ENCODE measurements at regions not wholly inside any gene's neighbourhood (a gene's known extent, or its start where the extent isn't known, plus 50 kb on each side); places are given as distances from the start of the nearest gene placed in this dataset.

- H3K9me3 ChIP-seq = no peaks in the 10 kb centered on the region
- H2AFZ ChIP-seq (ENCODE audit: low read depth) = no peak overlapping the region
- POLR2A ChIA-PET = no interaction called here
- no peaks in the 10 kb centered on the region for H3K36me3 ChIP-seq (replicated peaks in 1 of 2; ENCODE audit: control insufficient read depth in 1 of 2, insufficient read depth in 2 of 2, low read length in 1 of 2)
- no peak overlapping the region for H3K4me2 ChIP-seq
- H3K4me1 ChIP-seq (ENCODE audit: control insufficient read depth in 1 of 2, insufficient read depth in 2 of 2, low read depth in 1 of 2, low read length in 1 of 2) = peaks cover 25 to 51% of the 10 kb centered on the region in 2 experiments; a peak in 3 of 4 replicates
- WGBS (ENCODE audit: low lambda C conversion rate) = 79% methylated on average over 5 of the region's 7 CpGs
- CTCF ChIA-PET = interaction anchor here (0.8 to 1.9 kb wide), 5 partner anchors 10 to 104 kb away, joined by 3 to 7 read pairs (median 3); no protein-coding TSS in a partner anchor
- no peak overlapping the region for H3K4me3 ChIP-seq (ENCODE audit: low read depth in 2 of 2, low read length in 1 of 2)
- H3K27me3 ChIP-seq (ENCODE audit: insufficient read depth) = no peaks in the 10 kb centered on the region
- H3K79me2 ChIP-seq (ENCODE audit: insufficient read depth) = no peaks in the 10 kb centered on the region
- no peak overlapping the region for H3K9ac ChIP-seq
- H4K20me1 ChIP-seq (ENCODE audit: insufficient read depth) = no peaks in the 10 kb centered on the region
- no peaks in the 10 kb centered on the region for H3K9me2 ChIP-seq
- no peak for DNase-seq
- no peak for TF ChIP-seq POLR2AphosphoS5 (IDR thresholded peaks at IDR 0.05; ENCODE audit: low read depth, low read length)
- TF ChIP-seq TCF12 (IDR thresholded peaks at IDR 0.05) = no peak
- TF ChIP-seq TAF1 (IDR thresholded peaks at IDR 0.05; ENCODE audit: borderline replicate concordance, low read depth, low read length) = no peak
- TF ChIP-seq EP300 (IDR thresholded peaks at IDR 0.05; ENCODE audit: borderline replicate concordance in 1 of 2, low read depth in 1 of 2, low read length in 1 of 2) = no peak
- TF ChIP-seq, protein P1, sequence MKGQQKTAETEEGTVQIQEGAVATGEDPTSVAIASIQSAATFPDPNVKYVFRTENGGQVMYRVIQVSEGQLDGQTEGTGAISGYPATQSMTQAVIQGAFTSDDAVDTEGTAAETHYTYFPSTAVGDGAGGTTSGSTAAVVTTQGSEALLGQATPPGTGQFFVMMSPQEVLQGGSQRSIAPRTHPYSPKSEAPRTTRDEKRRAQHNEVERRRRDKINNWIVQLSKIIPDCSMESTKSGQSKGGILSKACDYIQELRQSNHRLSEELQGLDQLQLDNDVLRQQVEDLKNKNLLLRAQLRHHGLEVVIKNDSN (IDR thresholded peaks at IDR 0.05; ENCODE audit: borderline replicate concordance, low read depth) = no peak
- TF ChIP-seq EZH2phosphoT487 (IDR thresholded peaks at IDR 0.05; ENCODE audit: borderline replicate concordance, low read depth) = no peak
- TF ChIP-seq CHD2 (IDR thresholded peaks at IDR 0.05; ENCODE audit: low read length, partially characterized antibody) = no peak
- no peak for TF ChIP-seq SIN3A (IDR thresholded peaks at IDR 0.05; ENCODE audit: borderline replicate concordance, low read depth, low read length)
- TF ChIP-seq MXI1 (IDR thresholded peaks at IDR 0.05; ENCODE audit: low read depth, low read length) = no peak
- no peak for TF ChIP-seq RAD21 (IDR thresholded peaks at IDR 0.05; ENCODE audit: low read length)
- TF ChIP-seq, protein P2, sequence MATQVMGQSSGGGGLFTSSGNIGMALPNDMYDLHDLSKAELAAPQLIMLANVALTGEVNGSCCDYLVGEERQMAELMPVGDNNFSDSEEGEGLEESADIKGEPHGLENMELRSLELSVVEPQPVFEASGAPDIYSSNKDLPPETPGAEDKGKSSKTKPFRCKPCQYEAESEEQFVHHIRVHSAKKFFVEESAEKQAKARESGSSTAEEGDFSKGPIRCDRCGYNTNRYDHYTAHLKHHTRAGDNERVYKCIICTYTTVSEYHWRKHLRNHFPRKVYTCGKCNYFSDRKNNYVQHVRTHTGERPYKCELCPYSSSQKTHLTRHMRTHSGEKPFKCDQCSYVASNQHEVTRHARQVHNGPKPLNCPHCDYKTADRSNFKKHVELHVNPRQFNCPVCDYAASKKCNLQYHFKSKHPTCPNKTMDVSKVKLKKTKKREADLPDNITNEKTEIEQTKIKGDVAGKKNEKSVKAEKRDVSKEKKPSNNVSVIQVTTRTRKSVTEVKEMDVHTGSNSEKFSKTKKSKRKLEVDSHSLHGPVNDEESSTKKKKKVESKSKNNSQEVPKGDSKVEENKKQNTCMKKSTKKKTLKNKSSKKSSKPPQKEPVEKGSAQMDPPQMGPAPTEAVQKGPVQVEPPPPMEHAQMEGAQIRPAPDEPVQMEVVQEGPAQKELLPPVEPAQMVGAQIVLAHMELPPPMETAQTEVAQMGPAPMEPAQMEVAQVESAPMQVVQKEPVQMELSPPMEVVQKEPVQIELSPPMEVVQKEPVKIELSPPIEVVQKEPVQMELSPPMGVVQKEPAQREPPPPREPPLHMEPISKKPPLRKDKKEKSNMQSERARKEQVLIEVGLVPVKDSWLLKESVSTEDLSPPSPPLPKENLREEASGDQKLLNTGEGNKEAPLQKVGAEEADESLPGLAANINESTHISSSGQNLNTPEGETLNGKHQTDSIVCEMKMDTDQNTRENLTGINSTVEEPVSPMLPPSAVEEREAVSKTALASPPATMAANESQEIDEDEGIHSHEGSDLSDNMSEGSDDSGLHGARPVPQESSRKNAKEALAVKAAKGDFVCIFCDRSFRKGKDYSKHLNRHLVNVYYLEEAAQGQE (IDR thresholded peaks at IDR 0.05; ENCODE audit: low read depth, low read length) = no peak
- no peak for TF ChIP-seq ELF1 (IDR thresholded peaks at IDR 0.05)
- no peak for TF ChIP-seq MEF2A (IDR thresholded peaks at IDR 0.05; ENCODE audit: borderline replicate concordance, low read depth)
- TF ChIP-seq NFIC (IDR thresholded peaks at IDR 0.05; ENCODE audit: borderline replicate concordance) = no peak
- H3K27ac ChIP-seq (ENCODE audit: low read depth in 2 of 2, low read length in 1 of 2) = peak overlapping the region in 1 of 2 experiments; percentile 18; a peak in 1 of 4 replicates
- no peaks in the 10 kb centered on the region for H3F3A ChIP-seq (replicated peaks; ENCODE audit: insufficient read depth)
Measured at GRCh38 chr16:85512808-85513115, 100.4 kb upstream of the GSE1 start.

DNA sequence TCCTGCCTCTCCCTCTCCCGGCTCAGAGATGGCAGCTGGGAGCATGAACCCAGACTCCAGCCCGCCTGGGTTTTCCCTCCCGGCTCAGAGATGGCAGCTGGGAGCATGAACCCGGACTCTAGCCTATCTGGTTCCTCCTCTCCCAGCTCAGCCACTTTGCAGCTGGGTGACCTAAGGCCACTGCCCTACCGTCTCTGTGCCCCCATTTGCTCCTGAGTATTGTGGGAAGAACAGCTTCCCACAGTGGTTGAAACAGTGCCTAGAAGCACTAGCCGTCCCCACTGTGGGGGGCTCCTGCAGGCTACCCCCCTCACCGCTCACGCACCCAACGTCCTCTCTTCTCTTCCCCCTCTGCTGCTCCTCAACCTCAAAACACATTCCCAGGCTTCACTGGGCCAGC, 99.9 kb upstream of the GSE1 start:
- no peak overlapping the region for H3K4me2 ChIP-seq
- 93% methylated on average over 9 of the region's 9 CpGs for WGBS (ENCODE audit: low lambda C conversion rate)
- CTCF ChIA-PET = interaction anchor here (0.8 to 3.3 kb wide), 7 partner anchors 11 to 103 kb away, joined by 3 to 16 read pairs (median 3); no protein-coding TSS in a partner anchor
- no peak for TF ChIP-seq CHD2 (IDR thresholded peaks at IDR 0.05; ENCODE audit: low read length, partially characterized antibody)
- no peak for TF ChIP-seq NRF1 (IDR thresholded peaks at IDR 0.05; ENCODE audit: low read depth, low read length)
- TF ChIP-seq GATA2 (CRISPR knock-in tag; IDR thresholded peaks at IDR 0.05) = no peak
- TF ChIP-seq FOXM1 (IDR thresholded peaks at IDR 0.05; ENCODE audit: low read depth) = no peak
- TF ChIP-seq, protein P1 (IDR thresholded peaks at IDR 0.05; ENCODE audit: borderline replicate concordance, low read depth) = no peak
- no peak for TF ChIP-seq NFIC (IDR thresholded peaks at IDR 0.05; ENCODE audit: borderline replicate concordance)
- TF ChIP-seq FOSL2 (IDR thresholded peaks at IDR 0.05; ENCODE audit: borderline replicate concordance, low read depth) = no peak
- TF ChIP-seq CTCF (IDR thresholded peaks at IDR 0.05) = no peak

More for the DNA sequence above, 99.9 kb upstream of the GSE1 start:
- Histone ChIP-seq H3K4me3 (ENCODE audit: low read depth in 2 of 2, low read length in 1 of 2) (no peak overlapping the region), H3K9ac (no peak overlapping the region), H3K9me3 (no peaks in the 10 kb centered on the region), H3K4me1 (ENCODE audit: control insufficient read depth in 1 of 2, insufficient read depth in 2 of 2, low read depth in 1 of 2, low read length in 1 of 2) (peaks cover 25 to 51% of the 10 kb centered on the region in 2 experiments; a peak in 3 of 4 replicates), H4K20me1 (ENCODE audit: insufficient read depth) (no peaks in the 10 kb centered on the region), H3K79me2 (ENCODE audit: insufficient read depth) (no peaks in the 10 kb centered on the region), H3F3A (replicated peaks; ENCODE audit: insufficient read depth) (no peaks in the 10 kb centered on the region), H3K27me3 (ENCODE audit: insufficient read depth) (no peaks in the 10 kb centered on the region), H2AFZ (ENCODE audit: low read depth) (no peak overlapping the region), H3K9me2 (no peaks in the 10 kb centered on the region), H3K36me3 (replicated peaks in 1 of 2; ENCODE audit: control insufficient read depth in 1 of 2, insufficient read depth in 2 of 2, low read length in 1 of 2) (no peaks in the 10 kb centered on the region), H3K27ac (ENCODE audit: low read depth in 2 of 2, low read length in 1 of 2) (peak overlapping the region in 1 of 2 experiments; percentile 81; a peak in 2 of 4 replicates)
- POLR2A ChIA-PET = no interaction called here
- DNase-seq = no peak
